NCI-H146 (cell line): ENCODE measurements at regions not wholly inside any gene's neighbourhood (a gene's known extent, or its start where the extent isn't known, plus 50 kb on each side); places are given as distances from the start of the nearest gene placed in this dataset.

ENCODE experiments used
- DNase-seq: peaks from one replicate; lab custom pipeline; 2025; lab: John Stamatoyannopoulos, UW

DNA sequence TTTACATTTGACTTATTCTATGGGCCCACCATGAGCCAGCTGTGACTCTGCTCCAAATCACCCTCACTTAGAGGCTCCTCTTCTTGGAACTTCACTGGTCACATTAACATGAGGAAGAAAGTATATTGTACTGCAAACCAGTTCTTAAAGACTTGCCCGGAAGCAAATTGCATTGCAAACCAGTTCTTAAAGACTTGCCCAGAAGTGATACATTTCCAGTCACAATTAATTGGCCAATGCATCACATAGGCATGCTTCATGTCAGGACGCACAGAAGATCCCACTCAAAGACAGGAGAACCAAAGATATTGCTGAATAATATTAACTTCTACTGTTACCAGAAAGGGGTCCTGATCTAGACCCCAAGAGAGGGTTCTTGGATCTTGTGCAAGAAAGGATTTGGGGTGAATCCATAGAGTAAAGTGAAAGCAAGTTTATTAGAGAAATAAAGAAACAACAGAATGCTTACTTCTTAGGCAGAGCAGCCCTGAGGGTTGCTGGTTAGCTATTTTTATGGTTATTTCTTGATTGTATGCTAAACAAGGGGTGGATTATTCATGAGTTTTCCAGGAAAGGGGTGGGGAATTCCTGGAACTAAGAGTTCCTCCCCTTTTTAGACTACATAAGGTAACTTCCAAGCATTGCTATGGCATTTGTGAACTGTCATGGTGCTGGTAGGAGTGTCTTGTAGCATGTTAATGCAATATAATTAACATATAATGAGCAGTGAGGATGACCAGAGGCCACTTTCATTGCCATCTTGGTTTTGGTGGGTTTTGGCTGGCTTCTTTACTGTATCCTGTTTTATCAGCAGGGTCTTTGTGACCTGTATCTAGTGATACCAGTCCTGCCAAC lies 54.6 kb upstream of the HCCS start:
- DNase-seq: no peak

DNA sequence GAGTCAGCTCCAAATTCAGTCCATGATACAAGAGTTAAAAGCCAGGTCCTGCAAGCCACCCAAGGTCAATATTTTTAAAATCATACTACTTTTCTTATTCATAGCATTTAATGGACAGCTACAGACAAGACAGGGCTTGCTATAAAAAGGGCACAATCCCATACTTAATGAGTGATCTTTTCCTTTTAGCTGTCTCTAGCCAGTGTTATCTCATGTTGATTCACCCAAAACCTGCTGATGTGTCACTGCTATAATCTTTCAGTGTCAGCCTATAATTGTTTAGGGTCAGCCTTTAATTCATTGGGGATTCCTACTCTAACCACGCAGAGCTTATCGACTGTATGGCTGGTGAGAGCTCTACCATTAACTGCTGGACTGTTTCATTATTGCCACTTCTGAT lies 51.2 kb upstream of the HCCS start:
- peak; percentile 51 for DNase-seq
